ENCODE measurements at regions not wholly inside any gene's neighbourhood (a gene's known extent, or its start where the extent isn't known, plus 50 kb on each side); places are given as distances from the start of the nearest gene placed in this dataset.

GRCh38 chr17:56096026-56096810, 57.1 kb upstream of the ANKFN1 start:
- no peak overlapping the region for H2AFZ ChIP-seq (ENCODE audit: control insufficient read depth, low read depth, low read length)
- H3K27me3 ChIP-seq (replicated peaks in 1 of 2; ENCODE audit: control insufficient read depth in 2 of 2, insufficient read depth in 2 of 2, low read length in 1 of 2): no peaks in the 10 kb centered on the region
- H3K9me3 ChIP-seq (replicated peaks; ENCODE audit: control insufficient read depth, insufficient read depth, low read length): no peaks in the 10 kb centered on the region
- no peaks in the 10 kb centered on the region for H3K36me3 ChIP-seq (ENCODE audit: control insufficient read depth in 2 of 2, insufficient read depth in 2 of 2, low read length in 1 of 2)
- ChIA-PET RAD21 (ENCODE audit: unreplicated experiment) (no interaction called here), CTCF (no interaction called here), SMC1A (ENCODE audit: uncharacterized antibody, unreplicated experiment) (no interaction called here), POLR2A (no interaction called here)
- no peak overlapping the region for H3K9ac ChIP-seq (ENCODE audit: control insufficient read depth, insufficient read depth, low read length)
- FAIRE-seq: no peak
- no peaks in the 10 kb centered on the region for H4K20me1 ChIP-seq (ENCODE audit: control insufficient read depth, insufficient read depth)
- H3K4me2 ChIP-seq (ENCODE audit: control insufficient read depth, insufficient read depth): no peak overlapping the region
- H3K4me3 ChIP-seq: no peak overlapping the region
- no peak for ATAC-seq
- in situ Hi-C loops (cut with MboI): no loop called here
- BruUV-seq (replicated peaks): no TSS peak
- intact Hi-C loops (cut with micrococcal nuclease; ENCODE audit: unreplicated experiment): no loop called here
- no peak for DNase-seq (ENCODE audit: low read depth, low spot score)
- 11% methylated on average over 3 of the region's 3 CpGs for WGBS (ENCODE audit: insufficient coverage, insufficient replicate concordance, low lambda C conversion rate, missing lambda C conversion rate)
- H3K27ac ChIP-seq (ENCODE audit: control insufficient read depth, insufficient read depth): no peak overlapping the region
- no peaks in the 10 kb centered on the region for H3K4me1 ChIP-seq (ENCODE audit: control insufficient read depth, insufficient read depth, low read length)
- H3K79me2 ChIP-seq (ENCODE audit: control insufficient read depth, insufficient read depth, low read length): no peaks in the 10 kb centered on the region
- no peak for TF ChIP-seq RELA (IDR thresholded peaks at IDR 0.05; ENCODE audit: borderline replicate concordance, partially characterized antibody)
- no peak for TF ChIP-seq MLLT1 (IDR thresholded peaks at IDR 0.05)
- TF ChIP-seq NR2C2 (IDR thresholded peaks at IDR 0.05; ENCODE audit: borderline replicate concordance, control insufficient read depth, insufficient read length, low read depth): no peak
- TF ChIP-seq POLR2AphosphoS2 (IDR thresholded peaks at IDR 0.05; ENCODE audit: low read depth, low read length): no peak
- no peak for TF ChIP-seq PAX8 (IDR thresholded peaks at IDR 0.05)
- no peak for TF ChIP-seq ATF2 (IDR thresholded peaks at IDR 0.05; ENCODE audit: low read length)
- TF ChIP-seq SIX5 (IDR thresholded peaks at IDR 0.05; ENCODE audit: low read depth, low read length, severe bottlenecking): no peak
- TF ChIP-seq TCF7 (IDR thresholded peaks at IDR 0.05; ENCODE audit: borderline replicate concordance): no peak
- TF ChIP-seq ZNF592 (IDR thresholded peaks at IDR 0.05): no peak
- TF ChIP-seq MAX (IDR thresholded peaks at IDR 0.05; ENCODE audit: low read depth, low read length): no peak
- no peak for TF ChIP-seq E4F1 (IDR thresholded peaks at IDR 0.05; ENCODE audit: borderline replicate concordance, partially characterized antibody)
- no peak for TF ChIP-seq ZNF274 (IDR thresholded peaks at IDR 0.05; ENCODE audit: insufficient read depth, insufficient read length)
- no peak for TF ChIP-seq CREB1 (IDR thresholded peaks at IDR 0.05; ENCODE audit: low read depth)
- no peak for TF ChIP-seq HDAC6 (IDR thresholded peaks at IDR 0.05; ENCODE audit: unreplicated experiment)
